Activated CD8-positive, alpha-beta memory T cell treated with anti-CD3 and anti-CD28 coated beads for 4 hours (primary cell): ENCODE measurements at regions not wholly inside any gene's neighbourhood (a gene's known extent, or its start where the extent isn't known, plus 50 kb on each side); places are given as distances from the start of the nearest gene placed in this dataset.
A peak's percentile ranks its signal among the peaks of the same experiment; 100 is the strongest.

Experiments
- DNase-seq, 2 donors: peaks; one replicate each; pipeline ENCODE4 v3.0.0-alpha.2; 2020; ENCODE audit warnings: low read depth in 2 of 2

DNA sequence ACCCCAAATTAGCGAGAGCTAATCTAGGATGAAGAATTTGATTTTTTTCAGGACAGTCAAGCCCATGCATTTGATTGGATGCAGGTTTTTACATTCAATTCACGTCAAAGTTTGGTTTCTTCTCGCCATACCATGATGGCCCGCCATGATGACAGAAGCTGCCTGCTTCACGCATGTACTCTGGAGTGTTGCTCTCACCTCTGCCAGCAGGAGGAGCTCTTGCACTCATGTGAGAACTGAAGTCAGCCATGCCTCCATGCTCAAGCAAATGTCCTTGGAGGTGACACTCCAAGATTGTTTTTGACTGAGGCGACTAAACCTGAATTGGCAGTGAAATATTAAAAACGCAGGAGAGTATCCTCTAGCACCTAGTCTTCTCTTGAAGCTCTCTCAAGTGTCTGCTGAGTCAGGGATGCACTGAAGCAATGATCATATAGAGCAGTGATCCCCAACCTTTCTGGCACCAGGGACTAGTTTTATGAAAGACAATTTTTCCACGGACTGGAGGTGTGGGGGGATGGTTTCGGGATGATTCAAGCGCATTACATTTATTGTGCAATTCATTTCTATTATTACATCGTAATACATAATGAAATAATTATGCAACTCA is 120.9 kb downstream of the SAMMSON start:
- peak in 1 of 2 donors; percentile 5 for DNase-seq

DNA sequence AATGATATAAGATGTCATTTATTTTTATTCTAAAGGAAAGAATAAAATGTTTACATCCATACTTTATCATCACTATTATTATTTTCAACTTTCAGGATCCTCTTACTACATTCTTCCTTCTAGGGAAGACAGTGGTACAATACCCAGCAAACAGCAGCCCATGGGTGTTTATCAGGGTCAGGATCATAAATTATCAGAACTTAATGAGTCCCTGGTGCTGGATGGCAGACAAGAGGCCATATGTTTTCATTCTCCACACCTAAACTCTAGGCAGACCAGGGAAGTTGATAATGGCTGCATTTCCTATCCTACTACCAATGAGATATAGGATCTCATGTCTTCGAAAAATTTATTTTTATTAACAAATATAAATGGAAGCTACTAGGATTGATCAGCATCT is 127.7 kb downstream of the SAMMSON start:
- no peak for DNase-seq

DNA sequence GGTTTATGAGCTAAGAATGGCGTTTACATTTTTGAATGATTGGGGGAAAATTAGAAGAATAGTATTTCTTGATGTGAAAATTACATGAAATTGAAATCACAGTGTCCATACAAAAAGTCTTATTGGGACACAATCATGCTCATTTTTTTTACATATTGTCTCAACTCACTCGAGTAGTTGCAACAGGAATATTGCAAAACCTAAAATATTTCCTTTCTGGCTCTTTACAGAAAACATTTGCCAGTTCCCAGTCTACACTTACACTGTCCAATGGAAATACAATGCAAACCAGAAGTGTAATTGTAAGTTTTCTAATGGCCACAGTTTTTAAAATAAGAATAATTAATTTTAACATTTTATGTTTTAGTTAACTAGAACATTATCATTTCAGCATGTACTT is 137.8 kb downstream of the SAMMSON start:
- DNase-seq: no peak

DNA sequence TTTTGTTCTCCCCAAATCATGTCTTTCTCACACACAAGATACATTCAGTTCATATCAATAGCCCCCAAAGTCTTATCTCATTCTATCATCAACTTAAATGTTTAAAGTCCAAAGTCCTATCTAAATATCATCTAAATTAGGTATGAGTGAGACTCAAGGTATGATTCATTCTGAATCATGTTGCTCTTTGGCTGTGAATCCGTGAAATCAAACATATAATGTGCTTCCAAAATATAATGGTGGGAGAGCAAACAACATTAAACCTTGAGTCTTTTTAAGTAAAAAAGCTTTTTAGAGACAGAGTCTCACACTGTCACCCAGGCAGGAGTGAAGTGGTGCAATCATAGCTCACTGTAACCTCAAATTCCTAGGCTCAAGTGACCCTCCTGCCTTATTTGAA is 139.1 kb downstream of the SAMMSON start:
- no peak for DNase-seq
